HG03457 (cell line): ENCODE measurements at regions not wholly inside any gene's neighbourhood (a gene's known extent, or its start where the extent isn't known, plus 50 kb on each side); places are given as distances from the start of the nearest gene placed in this dataset.

Experiments
- ATAC-seq: cut with Tn5 transposase; IDR thresholded peaks from one replicate; pipeline ENCODE4 v1.9.1; 2021; ENCODE audit warnings: moderate number of reproducible peaks; ENCODE audit not compliant: unreplicated experiment

GRCh38 chr13:90400372-90400771, 947.1 kb upstream of the MIR17HG start:
- ATAC-seq = no peak

GRCh38 chr13:90401150-90401549, 946.3 kb upstream of the MIR17HG start:
- no peak for ATAC-seq

DNA sequence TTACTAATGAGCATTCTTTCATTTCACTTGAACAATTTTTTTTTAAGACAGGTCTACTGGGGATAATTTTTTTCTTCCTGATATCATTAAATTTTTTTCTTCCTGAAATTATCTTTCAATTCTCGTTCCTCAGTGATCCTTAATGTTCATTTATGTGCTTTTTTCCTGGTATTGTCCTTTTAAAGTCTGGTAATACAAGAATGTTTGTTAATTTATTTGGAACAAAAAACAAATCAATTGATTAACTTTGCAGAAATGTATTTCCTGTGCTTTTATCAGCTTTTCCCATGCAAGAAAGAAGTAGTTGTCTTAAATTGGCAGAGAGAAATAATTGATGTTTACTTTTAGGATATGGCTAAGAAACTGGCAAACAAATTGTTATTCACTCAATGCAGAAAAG, 945.4 kb upstream of the MIR17HG start:
- ATAC-seq = no peak

- ATAC-seq = no peak
Measured at GRCh38 chr13:90402613-90403012, 944.9 kb upstream of the MIR17HG start.

DNA sequence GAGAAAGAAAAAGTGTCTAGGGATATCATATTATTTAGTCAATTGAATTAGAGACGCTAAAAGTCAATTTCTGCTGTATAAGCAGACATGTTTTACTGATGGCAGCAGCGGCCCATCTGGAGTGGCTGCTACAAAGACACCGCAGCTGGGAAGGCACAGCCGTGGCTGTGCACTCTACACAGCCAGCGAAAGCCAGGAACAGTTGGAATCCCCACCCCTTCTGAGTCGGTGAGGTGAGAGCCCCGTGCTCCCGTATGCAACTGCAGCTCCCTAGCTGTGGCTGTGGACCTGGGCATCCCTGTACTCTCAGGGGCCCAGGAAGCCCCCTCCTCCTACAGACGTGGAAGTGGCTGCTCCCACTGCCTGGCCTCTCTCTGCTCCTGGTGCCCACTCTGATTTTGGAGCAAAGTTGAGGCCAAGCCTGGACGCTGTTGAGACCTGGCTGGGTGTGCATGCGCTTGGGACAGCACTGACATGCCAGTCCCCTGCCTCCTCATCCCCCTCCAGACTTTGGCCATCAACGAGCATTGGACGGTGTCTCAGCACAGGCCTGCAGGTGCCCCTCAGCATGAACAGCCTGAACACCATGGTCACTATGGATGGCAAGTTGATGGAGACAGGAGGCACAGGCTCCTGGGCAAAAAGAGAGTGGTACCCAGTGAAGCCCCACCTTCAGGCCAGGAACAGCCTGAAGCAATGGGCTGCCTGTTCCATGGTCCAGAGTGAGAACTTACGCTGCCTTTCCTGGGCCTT, 944.0 kb upstream of the MIR17HG start:
- no peak for ATAC-seq

DNA sequence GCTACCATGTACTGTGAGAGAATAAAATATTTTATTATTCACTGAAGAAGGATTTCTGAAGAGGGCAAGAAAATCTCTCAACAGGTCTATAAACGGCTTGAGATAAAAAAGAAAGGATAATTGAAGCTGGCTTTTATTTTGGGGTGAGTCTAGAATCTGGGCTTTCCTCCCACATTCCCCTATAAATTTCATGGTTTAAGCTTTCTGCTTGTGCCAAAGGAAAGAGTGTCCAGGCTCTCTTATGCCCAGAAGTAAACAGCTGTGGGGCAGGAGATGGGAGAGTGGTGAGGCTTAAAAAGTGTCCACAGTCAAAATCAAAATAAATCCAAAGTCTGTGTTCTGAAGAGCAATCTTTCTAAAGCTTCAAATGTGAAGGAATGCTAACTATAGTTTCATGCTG, 942.2 kb upstream of the MIR17HG start:
- ATAC-seq = no peak

GRCh38 chr13:90412980-90413379, 934.5 kb upstream of the MIR17HG start:
- no peak for ATAC-seq

DNA sequence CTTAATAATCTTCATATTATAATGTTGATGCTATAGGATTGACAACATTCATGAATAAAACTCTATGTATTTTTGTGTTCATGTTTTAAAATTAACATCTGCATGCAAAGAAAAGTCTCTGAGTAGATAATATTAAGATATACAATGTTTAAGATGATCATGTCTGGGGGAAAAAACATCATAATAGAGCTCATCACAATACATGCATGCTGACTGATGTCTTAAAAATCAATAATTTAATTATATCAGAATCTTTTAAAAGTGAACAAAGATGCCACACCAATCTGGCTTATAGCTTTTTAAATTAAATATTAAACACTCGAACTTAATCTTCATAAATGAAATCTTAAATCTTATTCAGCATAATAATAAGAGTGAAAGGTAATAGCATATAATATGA, 933.9 kb upstream of the MIR17HG start:
- ATAC-seq = no peak

- ATAC-seq = no peak
Measured at GRCh38 chr13:90414691-90415596, 932.5 kb upstream of the MIR17HG start.

DNA sequence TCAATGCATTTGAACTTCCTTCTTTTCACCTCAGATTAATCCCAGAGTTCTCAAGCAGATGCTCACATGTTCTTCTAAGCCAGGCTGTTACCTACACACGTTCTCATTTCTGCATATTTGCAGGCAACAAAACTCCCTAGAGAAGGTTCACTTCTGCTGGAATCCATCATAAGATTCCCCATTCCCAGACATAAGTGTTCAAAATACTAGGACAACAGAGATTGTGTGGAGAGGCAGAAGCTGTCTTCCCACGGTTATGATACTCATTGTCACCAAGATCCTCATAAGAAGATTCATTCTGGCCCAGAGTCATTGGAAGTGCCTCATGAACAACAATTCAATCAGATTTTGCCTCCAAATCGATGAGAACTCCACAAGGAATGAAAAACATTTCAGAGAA, 931.6 kb upstream of the MIR17HG start:
- no peak for ATAC-seq

GRCh38 chr13:90416519-90416918, 931.0 kb upstream of the MIR17HG start:
- no peak for ATAC-seq

GRCh38 chr13:90416938-90417337, 930.5 kb upstream of the MIR17HG start:
- no peak for ATAC-seq

- no peak for ATAC-seq
Measured at GRCh38 chr13:90420683-90421082, 926.8 kb upstream of the MIR17HG start.

DNA sequence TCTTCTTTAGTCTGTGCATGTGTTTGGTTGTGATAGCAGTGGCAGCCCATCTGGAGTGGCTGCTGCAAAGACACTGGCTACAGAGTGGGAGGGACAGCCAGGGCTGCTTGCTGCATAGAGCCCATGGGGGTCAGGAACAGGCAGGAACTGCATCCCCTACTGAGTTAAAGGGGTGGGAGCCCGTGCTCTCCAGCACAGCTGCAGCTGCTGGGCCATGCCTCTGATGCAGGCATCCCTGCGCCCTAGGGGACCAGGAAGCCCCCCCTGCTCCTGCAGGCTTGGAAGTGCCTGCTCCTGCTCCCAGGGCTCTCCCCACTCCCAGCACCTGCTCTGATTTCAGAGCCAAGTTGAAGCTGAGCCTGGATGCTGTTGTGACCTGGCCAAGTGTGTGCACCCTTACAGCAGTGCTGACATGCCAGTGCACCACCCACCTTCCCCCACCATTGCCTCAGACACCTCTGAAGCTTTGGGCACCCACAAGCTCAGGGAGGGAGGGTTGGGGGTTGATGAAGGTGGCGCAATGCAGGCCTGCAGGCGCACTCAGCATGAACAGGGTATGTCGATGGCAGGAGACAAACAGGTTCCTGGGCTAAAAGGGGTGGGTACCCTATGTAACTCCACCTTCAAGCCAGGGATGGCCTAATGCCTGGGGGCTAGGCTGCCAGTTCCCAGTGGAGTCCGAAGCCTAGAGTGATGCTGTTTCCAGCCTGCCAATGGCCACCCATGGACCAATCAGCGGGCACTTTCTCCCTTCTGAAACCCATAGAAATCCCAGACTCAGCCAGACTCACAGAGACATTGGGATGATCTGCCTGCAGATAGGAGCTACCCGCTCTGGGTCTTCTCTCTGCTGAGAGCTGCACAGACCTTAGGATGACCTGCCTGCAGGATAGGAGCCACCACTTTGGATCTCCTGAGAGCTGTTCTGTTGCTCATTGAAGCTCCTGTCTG, 919.9 kb upstream of the MIR17HG start:
- ATAC-seq = no peak

DNA sequence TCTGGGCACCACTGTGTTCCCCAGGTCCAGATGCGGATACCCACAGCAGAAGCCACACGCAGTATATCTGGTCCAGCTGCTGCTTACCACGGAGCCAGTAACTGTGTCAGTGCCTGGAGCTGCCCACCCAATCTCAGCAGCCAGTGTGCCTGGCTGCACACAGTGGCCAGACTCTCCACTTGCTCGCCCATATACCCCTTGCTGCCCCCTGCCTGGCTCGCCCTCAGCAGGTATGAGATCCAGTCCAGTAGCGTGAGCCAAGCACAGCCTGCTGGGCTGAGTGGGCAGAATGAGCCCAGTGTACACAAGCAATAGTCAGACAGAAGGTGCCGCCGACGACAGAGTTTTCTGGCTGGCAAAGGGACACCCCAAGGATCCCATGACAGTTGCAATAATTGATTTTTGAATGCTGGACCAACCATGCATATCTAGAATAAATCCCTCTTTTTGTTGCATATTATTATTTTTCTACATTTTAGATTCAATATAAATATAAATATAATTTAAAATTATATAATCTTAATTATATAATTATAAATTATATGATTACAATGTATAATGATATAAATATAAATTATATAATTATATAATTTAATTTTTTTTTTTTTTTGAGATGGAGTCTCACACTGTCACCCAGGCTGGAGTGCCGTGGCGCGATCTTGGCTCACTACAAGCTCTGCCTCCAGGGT, 918.8 kb upstream of the MIR17HG start:
- no peak for ATAC-seq

DNA sequence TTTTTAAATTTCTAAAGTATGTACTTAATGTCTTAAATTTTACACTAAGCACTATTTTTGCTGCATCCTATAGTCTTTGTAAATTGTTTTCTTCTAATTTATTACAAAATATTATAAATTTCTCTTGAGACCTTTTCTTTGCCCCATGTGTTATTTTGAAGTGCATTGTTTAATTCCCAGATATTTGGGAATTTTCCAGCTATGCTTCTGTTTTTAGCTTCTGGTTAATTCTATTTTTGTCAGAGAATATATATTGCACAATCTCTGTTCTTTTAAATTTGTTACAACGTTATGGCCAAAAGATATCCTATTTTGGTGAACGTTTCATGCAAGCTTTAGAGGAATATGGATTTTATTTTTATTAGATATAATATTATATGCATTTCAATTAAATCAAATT, 917.4 kb upstream of the MIR17HG start:
- ATAC-seq = no peak

DNA sequence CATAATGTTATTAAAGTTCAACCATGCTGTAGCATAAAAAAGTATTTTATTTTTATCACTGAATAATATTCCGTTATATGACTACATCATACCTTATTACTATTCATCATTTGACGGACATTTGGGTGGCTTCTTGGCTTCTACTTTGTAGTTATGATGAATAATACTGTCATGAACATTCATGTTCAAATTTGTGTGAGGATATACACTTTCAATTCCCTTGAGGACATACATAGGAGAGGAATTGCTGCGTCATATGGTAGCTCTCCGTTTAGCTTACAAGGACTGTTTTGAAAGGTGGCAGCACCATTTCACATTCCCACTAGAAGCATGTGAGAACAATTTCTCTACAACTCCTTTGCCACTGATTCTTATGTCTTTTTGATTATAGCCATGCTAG, 910.8 kb upstream of the MIR17HG start:
- ATAC-seq = no peak

- no peak for ATAC-seq
Measured at GRCh38 chr13:90438576-90438975, 908.9 kb upstream of the MIR17HG start.

DNA sequence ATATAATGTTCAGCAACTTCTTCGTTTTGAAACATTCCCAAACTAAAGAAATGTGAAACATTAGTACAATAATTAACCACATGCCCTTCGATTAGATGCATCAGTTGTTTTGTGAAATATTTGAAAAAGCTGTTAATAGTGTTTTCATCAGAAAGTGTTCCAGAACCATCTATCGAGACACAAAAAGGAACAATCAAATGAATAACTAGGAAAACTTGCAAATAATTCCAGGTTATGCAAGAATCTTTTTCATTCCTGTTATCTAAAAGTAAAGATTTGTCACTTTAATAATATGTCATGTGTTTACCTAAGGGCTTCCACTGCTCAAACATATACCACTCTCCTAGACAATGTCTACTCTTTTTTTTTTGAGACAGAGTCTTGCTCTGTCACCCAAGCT, 904.2 kb upstream of the MIR17HG start:
- ATAC-seq = no peak

GRCh38 chr13:90444232-90444631, 903.3 kb upstream of the MIR17HG start:
- no peak for ATAC-seq

- ATAC-seq = no peak
Measured at GRCh38 chr13:90445179-90445578, 902.3 kb upstream of the MIR17HG start.
